ENCODE measurements at regions not wholly inside any gene's neighbourhood (a gene's known extent, or its start where the extent isn't known, plus 50 kb on each side); places are given as distances from the start of the nearest gene placed in this dataset.
A peak's percentile ranks its signal among the peaks of the same experiment; 100 is the strongest.

DNA sequence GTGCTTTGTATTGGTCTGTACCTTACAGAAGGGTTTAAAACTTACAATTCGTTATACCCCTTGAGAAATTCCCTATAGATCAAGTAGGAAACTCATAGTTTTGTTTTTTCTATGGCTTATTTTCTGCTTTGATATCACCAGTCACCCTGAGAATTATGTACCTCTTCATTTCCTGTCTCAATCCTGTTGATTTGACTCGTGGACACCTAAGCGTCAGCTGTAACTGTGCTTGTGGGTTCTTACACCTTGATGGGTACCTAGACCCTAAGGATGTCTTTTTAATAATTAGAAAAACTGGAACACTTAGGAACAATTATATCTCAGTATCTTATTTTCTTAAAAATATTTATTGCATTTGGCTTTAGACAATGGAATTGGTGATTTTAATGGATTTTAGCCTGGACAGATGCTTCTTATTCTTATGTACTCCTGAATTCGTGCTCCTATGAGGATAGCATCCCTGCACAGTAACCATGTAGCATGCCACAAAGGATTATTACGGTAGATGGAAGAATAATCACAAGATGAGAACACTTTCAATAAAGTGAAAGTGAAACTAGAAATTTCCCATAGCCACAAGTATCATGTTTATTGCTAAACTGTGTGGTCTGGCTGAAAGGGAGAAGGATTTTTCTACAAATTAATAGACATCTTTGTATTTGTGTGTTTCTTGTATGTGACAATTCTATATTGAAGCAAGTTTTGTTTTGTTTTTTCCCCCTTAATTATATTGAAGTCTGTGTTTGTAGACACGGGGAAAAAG, 1920.3 kb upstream of the WWC1 start:
- no peak overlapping the region for H3K27ac ChIP-seq
- TF ChIP-seq CTCF (IDR thresholded peaks at IDR 0.05) (no peak), ZFX (IDR thresholded peaks at IDR 0.05; ENCODE audit: borderline replicate concordance) (no peak)

DNA sequence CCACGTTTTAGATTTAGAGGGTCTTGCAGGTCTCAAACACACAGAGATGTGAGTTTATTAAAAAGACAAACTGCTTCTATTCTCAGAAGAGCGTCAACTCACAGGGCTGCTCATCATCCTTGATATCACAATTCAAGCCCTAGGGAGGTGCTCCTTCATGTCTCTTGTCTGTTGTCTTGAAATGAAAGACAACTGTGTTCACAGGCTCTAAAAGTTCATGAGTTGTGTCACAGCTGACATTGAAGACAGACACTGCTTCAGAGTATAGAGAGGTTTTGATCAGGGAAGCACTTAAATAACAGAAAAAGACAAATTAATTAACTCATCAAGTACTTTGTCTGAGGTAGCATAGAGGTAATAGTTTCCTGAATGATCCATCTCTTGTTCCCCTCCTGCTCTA, 1917.6 kb upstream of the WWC1 start:
- H3K27ac ChIP-seq, result no peak overlapping the region

DNA sequence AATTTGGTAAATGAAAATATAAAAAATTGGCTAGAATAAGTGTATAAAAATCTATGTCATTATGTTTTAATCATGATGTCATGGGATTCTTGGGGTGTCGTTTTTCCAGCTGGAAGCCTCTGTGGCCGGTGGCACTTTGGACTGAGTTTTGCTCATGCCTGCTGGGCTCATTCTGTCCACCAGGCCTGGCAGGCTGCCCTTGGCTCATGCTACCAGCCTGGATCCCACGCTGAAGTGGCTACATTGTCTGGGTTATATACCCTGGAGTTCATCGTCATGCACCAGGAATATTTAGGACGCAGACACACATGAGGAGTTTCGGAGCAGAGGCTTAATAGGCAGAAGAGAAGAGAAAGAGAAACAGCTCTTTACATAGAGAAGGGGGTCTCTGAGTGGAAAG, 1913.7 kb upstream of the WWC1 start:
- H3K27ac ChIP-seq, result no peak overlapping the region
- no peak for TF ChIP-seq CTCF (IDR thresholded peaks at IDR 0.05)
- no peak for TF ChIP-seq ZFX (IDR thresholded peaks at IDR 0.05; ENCODE audit: borderline replicate concordance)

More for the DNA sequence above, 1917.6 kb upstream of the WWC1 start:
- TF ChIP-seq ZFX (IDR thresholded peaks at IDR 0.05; ENCODE audit: borderline replicate concordance), result no peak
- TF ChIP-seq CTCF (IDR thresholded peaks at IDR 0.05), result no peak

DNA sequence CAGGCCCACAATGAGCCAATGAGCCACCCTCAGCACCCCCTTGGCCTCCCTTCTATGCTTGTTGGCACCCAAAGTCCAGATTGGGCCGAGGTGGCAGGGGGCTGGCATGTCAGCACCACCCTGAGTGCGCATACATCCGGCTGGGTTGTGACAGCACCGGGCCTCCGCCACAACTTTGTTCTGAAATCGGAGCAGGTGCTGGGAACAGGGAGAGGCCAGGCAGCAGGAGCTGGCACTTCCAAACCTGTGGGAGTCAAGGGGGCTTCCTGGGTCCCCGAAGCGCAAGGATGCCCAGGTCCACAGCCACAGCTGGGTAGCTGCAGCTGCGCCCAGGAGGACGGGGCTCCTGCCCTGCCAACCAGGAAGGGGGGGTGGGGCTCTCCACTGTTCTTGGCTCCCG, 1911.9 kb upstream of the WWC1 start:
- no peak overlapping the region for H3K27ac ChIP-seq
- TF ChIP-seq ZFX (IDR thresholded peaks at IDR 0.05; ENCODE audit: borderline replicate concordance), result no peak
- TF ChIP-seq CTCF (IDR thresholded peaks at IDR 0.05), result no peak

DNA sequence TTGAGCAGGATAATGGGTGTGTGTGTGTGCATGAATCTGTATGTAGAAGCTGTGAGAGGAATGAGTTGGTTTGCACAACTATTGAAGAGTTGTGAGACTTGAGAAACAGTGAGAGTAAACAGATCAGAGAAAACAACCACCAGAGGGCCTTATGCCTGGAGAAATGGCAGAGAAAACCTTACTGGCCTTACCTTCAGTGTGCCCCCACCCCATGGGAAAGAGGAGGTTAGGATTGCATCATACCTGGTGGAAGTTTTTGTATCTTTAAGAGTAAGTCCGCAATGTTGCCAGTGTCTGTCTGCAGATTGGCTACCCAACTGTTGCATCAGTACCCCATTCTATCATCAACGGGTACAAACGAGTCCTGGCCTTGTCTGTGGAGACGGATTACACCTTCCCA, 1909.4 kb upstream of the WWC1 start:
- TF ChIP-seq CTCF (IDR thresholded peaks at IDR 0.05) (peak; percentile 30), ZFX (IDR thresholded peaks at IDR 0.05; ENCODE audit: borderline replicate concordance) (no peak)
- H3K27ac ChIP-seq, result no peak overlapping the region

GRCh38 chr5:166398131-166398530, 1893.3 kb upstream of the WWC1 start:
- no peak overlapping the region for H3K27ac ChIP-seq
- TF ChIP-seq ZFX (IDR thresholded peaks at IDR 0.05; ENCODE audit: borderline replicate concordance) (no peak), CTCF (IDR thresholded peaks at IDR 0.05) (no peak)

GRCh38 chr5:166399781-166400180, 1891.7 kb upstream of the WWC1 start:
- H3K27ac ChIP-seq, result no peak overlapping the region
- TF ChIP-seq ZFX (IDR thresholded peaks at IDR 0.05; ENCODE audit: borderline replicate concordance) (no peak), CTCF (IDR thresholded peaks at IDR 0.05) (no peak)
